HG03175 (cell line): ENCODE measurements at regions not wholly inside any gene's neighbourhood (a gene's known extent, or its start where the extent isn't known, plus 50 kb on each side); places are given as distances from the start of the nearest gene placed in this dataset.
"Not testable (repeated sequence)": the region's sequence is repeated elsewhere in the genome, so short reads cannot be mapped to it uniquely, and the experiment has no call there.

ENCODE experiments used
- ATAC-seq: cut with Tn5 transposase; IDR thresholded peaks from one replicate; pipeline ENCODE4 v1.9.1; 2021; ENCODE audit warnings: mild to moderate bottlenecking, moderate library complexity; ENCODE audit not compliant: unreplicated experiment

DNA sequence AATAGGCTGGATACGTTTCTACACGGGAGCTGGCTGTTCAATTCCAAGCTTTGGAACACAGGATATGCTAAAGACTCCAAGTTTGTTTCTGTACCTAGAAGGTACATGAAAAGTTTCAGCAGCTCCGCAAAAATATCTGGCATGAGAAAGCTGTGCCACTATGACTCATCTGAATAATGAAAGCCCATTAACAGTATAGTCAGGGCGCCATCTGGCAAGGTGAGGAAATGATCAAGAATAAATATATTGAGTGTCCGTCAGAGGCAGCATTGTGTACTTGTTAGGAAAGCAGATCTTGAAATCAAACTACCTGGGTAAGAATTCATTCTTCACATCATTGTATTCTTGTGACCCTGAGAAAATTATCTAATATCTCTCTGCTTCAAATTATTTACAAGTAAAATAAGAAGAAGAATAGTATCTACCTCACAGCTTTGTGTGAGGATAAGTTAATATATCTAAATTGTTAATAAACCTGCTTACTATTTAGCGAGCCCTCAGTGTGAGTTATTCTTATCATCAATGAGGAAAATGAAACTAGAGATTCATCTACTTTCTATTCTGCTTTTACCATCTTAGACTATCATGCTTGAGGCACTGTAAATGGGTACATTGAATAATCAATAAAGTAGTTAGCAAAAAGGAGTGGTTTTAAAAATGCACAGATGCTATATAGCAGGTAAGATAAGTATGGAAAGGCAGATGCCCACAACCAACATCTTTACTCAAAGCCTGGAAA, 53.5 kb downstream of the FSCB start:
- no peak for ATAC-seq

DNA sequence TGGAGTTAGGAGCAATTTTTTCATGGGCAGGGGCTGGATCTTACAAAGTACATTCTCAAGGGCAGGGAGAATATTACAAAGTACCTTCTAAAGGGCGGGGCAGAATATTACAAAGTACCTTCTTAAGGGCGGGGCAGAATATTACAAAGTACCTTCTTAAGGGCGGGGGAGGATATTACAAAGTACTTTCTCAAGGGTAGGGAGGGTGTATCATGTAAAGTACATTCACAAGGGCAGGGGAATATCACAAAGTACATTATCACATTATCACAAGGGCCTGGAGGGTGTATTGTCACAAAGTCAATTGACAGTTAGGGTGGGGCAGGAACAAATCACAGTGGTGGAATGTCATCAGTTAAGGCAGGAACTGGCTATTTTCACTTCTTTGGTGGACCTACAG, 56.9 kb downstream of the FSCB start:
- not testable (repeated sequence) for ATAC-seq

DNA sequence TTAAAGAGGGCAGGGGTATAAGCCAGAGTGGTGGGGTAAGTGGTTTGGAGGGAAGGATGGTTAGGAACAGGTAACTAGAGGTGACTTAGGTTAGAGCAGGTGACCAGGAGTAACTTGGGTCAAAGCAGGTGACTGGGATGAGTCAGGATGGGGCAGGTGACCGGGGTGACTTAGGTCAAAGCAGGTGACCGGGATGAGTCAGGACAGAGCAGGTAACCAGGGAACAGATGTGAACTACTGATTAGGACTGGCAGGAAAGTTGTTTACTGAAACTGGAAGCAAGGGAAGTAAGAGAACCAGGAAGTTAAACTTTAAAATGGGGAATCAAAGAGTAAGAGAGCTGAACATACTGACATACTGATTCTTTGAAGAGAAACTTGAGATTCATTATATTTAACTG, 57.4 kb downstream of the FSCB start:
- ATAC-seq: no peak

DNA sequence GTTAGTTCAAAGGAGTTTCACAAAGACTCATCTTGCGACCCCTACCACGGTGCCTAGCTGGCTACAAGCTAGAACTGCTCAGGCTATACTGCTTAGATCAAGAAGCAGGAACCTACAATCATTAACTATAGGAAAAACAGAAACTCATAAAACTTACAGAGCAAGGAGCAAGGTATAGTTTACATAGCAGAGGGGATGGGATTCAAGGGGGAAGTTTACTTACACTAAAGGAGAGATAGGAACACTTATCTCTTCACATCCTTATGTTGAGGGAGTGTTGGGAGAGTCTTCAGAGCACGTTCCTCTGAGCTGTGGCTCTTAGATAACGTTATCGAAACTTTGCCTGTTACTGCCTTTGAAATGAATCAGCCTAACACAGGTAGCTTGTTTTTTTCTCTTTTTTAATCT, 58.1 kb downstream of the FSCB start:
- ATAC-seq: no peak

DNA sequence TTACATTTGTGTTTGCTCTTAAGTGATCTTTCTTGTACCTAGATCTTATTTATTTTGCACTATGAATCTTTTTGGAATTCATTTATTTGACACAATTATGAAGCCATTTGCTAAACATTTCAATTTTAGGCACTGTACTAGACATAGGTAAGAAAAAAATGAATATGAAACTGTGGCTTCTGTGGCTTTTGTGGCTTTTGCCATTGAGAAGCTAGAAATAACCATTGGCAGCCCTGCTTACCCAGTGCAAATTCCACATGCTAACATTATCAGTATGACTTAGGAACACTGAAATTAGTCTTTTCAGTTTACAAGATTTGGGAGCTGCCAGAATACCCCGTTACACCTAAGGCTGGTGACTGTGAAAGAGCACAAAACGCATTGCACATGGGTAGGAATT, 60.1 kb downstream of the FSCB start:
- no peak for ATAC-seq

DNA sequence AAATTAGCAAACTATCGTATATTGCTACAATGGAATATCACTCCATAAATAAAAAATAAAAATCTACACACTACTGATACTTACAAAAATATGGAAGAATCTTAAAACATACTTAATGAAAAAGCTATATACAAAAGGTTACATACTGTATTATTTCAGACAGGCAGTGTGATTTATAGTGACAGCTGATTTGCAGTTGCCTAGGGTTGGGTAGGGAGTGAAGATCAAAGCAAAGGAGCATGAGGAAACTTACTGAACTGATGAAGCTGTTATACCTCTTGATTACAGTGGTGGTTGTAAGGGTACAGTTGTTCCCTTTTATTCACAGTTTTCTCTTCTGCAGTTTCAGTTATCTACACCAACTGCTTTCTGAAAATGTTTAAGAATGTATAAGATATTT, 62.6 kb downstream of the FSCB start:
- ATAC-seq: no peak

DNA sequence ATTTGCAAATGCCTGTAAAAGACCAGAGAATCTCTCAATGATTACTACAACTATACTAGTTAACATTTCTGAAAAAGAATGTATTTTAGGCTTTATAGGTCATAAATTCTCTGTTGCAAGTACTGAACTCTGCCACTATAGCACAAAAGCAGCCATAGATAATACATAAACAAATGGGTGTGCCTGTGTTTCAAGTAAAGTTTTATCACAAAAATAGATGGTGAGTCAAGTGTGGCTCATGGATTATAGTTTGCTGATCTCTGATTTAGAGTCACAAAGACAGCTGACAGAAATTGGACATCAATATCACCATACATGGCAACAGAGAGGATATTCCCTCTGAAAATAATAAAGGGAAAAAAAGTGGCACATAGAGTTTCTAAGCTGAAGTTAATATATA, 68.1 kb downstream of the FSCB start:
- no peak for ATAC-seq

DNA sequence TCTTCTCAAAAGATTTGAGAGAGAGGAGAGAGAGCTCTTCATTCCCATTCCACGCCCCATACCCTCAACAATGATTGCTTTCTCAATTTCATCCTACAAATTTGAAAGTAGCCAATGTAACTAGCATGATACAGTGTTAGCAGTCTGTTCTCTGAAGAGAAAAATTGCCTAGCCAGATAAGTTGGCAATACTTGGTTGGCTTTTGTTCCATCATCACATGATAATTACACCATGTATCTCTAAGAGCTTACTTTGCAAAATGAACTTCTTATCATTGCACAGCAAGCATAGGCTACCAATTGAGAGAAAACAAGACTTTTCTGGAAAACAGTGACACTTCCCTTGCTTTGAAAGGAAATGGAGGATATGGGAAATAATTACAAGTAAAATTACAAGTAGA, 68.9 kb downstream of the FSCB start:
- ATAC-seq: no peak

DNA sequence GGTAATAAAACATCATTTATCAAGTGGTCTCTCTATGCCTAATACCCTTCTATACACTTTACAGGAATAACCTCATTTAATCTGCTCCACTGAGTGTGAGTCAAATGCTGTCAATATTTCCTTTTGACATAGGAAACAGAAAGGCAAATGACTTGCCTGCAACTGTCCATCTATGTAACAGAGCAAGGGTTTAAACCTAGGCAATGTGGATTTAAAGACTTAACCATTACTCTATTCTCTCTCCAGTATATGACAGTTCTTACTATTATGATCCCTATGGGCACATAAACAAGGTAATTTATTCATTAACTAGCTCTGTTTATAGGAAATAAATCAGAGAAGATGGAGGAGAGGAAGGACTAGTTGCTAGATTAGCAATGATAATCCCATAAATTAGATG, 70.6 kb downstream of the FSCB start:
- ATAC-seq: no peak

DNA sequence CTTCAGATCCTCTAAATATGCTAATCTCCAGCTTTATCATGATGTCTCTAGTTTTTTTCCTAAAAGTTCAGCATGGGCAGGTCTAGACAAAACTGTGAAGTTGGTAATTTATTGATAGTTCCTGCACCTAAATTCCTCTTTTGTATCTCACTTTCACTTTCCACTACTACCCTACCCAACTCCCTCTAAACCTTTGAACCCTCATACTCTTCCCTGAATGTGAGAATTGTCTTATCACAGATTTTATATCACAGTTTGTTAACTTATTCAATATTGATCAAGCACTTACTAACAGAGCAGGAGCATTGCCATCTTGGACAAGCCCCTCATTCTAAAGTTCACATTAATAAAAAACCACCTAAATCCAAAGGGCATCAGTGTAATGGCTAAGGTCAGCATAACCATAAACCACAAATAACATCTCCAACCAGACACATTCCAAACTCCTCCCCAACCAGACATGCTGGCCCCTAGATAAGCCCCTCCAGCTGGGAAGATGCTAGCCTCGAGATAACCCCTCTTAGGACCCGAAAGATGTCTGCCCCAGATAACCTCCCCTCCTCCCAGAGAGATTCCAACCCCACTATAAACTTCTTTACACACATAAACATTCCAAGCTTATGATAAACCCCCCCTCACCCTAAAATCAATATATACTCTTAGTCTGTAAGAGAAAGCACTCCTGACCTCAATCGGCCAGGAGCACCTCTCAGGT, 78.7 kb downstream of the FSCB start:
- ATAC-seq: no peak

DNA sequence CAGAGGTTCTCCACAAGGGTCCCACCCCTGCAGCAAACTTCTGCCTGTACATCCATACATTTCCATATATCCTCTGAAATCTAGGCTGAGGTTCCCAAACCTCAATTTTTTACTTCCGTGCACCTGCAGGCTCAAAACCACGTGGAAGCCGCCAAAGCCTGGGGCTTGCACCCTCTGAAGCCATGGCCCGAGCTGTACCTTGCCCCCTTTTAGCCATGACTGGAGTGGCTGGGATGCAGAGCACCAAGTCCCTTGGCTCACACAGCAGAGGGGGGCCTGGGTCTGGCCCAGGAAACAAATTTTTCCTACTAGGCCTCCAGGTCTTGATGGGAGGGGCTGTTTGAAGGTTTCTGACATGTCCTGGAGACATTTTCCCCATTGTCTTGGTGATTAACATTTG, 84.4 kb downstream of the FSCB start:
- no peak for ATAC-seq

DNA sequence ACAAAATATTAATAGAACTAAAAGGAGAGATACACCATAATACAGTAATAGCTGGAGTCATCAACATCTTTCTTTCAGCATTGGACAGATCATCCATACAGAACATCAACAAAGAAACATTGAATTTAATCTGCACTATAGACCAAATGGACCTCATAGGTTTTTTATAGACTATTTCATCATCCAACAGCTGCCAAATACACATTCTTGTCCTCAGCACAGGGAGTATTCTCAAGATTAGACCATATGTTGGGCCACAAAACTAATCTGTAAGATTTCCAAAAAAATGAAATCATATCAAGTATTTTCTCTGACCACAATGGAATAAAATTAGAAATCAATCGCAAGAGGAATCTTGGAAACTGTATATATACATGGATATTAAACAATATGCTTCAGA, 86.9 kb downstream of the FSCB start:
- no peak for ATAC-seq

DNA sequence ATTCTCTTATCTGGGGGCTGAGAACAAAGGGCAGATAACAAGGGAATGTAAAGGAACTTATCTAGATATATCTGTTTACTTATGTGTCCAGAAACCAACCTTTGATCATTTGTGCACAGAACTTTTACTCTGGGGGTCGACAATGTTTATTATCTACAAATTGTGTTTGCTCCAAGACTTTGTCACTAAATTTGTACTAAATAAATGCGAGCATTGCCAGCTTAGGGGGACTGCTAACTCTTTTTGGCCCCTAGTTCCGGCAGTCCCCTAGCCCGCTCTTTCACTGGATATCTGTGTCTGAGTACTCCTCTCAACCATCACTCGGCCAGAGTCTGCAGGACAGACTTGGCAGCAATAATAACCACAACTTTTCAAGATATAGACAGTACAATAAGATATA, 88.2 kb downstream of the FSCB start:
- no peak for ATAC-seq

DNA sequence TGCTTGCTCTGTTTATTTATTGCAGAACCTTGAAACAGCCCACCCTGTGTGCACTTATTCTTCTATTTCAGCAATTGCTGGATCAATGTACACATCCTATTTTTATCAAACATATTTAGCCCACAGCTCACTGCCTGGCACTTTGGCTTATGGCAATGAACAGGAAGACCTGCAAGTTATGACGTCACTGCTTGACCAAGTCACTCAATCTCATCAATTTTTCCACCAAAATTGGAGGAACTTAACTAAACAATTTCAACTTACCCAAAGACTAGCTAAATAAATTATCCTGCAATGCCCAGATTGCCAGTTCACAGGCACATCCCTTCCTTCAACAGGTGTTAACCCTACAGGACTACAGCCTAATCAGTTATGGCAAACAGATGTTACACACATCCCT, 89.3 kb downstream of the FSCB start:
- no peak for ATAC-seq

DNA sequence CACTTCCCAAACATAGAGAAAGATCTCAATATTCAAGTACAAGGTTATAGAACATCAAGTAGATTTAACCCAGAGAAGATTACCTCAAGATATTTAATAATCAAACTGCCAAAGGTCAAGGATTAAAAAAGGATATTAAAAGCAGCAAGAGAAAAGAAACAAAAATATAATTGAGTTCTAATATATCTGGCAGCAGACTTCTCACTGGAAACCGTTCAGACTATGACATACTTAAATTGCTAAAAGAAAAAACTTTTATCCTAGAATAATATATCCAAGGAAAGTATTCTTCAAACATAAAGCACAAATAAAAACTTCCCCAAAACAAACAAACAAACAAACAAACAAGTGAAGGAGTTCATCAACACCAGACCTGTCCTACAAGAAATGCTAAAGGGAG, 92.4 kb downstream of the FSCB start:
- no peak for ATAC-seq

DNA sequence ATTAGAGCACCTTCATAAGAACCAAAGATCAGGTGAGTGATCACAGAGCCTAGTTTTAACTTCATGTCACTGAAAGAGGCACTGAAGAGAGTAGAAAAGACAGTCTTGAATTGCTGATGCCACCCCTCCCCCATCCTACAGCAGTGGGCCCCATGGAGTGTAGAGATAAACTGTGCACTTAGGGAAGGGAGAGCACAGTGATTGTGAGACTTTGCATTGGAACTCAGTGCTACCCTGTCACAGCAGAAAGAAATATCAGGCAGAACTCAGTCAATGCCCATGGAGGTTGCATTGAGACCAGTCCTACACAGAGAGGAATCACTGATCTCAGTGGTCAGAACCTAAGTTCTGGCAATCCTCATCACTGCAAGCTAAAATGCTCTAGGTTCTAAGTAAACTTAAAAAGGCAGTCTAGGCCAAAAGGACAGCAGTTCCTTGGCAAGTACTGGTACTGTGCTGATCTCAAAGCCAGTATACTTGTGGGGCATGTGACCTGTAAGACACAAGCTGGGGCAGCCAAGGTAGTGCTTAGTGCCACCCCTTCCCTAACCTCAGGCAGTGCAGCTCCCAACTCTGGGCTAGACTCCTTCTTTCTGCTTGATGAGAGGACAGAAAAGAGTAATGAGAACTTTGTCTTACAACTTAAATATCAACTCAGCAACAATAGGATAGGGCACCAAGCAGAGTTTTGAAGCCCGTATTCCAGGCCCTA, 94.1 kb downstream of the FSCB start:
- ATAC-seq: no peak

DNA sequence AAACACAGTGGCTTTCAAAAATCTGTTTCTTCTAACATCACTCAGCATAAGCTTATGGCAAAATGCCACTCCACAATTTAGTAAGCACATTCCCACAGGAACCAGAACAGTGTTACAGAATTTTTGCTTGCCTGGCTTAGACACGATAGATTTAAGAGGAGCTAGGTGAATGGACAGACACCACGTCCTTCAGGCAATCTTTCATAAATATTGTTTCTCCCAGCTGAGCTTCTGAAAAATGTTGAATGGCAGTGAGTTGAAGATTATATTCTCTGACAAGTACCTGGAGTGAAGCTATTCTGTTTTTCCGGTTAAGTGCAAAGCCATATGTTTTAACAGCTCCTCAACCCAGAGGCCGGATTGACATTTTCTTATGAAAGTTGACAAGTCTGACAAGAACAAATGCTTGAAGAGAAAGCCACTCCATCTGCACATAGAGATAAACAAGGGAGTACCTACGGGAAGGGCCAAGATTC, 102.0 kb downstream of the FSCB start:
- ATAC-seq: no peak

DNA sequence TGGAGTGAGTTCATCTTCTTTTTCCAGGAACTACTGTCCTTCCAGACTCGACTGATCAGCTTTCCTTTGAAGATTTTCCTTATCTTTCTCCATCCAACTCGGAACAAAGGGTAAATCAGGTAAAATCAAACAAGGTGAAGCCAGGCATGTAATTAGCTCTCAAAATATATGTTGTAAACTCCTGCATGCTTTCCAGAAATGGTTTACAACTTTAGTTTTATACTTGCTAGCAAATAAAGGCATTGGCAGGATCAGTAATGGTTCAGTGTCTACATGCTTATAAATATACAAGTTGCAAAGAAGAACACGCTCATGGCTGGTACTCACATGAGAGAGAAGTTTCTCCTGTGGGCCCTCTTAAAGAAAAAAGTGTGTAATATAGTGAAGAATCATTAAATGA, 102.5 kb downstream of the FSCB start:
- no peak for ATAC-seq

DNA sequence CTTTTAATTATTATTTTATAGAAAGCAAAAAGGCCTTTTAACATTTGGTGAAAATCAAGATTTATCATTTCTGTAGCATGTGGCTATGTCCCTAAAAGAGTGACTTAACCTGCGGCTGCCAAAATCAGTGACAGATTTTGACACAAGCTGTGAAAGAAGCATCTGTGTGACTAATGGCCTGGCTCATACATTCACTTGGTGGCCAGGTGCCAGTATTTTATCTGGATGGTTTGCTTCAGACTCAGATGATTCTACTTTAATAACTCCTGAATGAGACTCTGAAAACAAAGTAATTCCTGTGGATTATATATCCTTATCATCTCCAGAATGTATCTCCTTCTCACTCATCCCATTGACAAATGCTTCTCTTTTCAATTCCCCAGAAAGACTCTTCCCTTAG, 103.0 kb downstream of the FSCB start:
- no peak for ATAC-seq

DNA sequence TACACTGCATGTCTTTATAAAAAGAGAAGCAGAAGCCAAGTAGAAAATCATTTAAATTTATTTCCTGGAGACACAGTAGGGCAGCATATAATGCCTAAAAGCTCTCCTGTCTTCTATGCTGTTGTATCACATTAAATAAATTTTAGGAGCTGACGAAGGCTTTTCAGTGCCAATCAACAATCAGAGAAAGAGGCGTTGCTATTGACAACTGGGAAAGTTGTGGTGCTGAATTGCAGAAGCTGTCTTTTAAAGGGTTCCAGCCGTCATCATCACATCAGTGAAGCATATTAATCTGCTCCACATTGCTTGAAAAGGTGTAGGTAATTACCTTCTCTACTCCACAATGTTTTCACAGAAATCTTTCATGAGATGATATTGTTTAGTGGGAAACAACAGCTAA, 103.9 kb downstream of the FSCB start:
- ATAC-seq: no peak

DNA sequence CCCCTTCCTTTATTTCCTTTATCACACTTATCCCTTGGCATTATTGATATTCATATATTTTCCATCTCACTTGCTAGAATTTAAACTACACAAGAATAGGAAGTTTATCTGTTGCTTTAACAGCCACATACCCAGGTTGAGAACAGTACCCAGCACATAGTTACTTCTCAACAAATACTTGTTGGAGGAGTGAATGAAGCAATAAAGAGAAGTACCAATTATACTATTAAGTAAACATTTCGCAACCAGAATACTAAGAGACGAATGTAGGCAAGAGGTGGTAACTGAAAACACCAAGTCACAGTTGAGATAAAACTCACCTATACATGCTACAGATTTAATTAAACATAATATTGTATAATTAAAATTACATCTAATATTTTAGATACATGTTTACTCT, 110.9 kb downstream of the FSCB start:
- no peak for ATAC-seq

DNA sequence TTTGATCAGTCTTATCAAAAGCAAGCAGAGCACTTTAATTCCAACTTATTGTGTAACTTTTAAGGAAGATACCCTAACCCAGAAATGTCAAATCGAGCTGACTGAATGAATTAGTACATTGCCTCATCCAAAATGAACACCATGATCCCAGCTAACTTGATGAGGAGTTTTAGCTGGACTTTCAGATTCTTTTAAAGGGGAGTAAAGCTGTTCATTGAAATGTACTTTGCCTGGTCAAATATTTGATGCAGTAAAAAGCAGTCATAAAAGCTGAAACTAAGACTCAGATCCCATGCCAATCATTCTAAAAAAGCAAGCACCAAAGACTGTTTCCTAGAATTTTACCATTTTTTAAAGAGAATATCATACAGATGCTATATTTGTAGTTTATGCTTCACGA, 114.1 kb downstream of the FSCB start:
- no peak for ATAC-seq
